WI38 (cell line): ENCODE measurements at regions not wholly inside any gene's neighbourhood (a gene's known extent, or its start where the extent isn't known, plus 50 kb on each side); places are given as distances from the start of the nearest gene placed in this dataset.

Source experiments
- H3K4me3 ChIP-seq: 2 replicates; pipeline ENCODE4 v1.5.1; 2011; ENCODE audit warnings: low read depth, mild to moderate bottlenecking, control low read depth, low read length
- CTCF ChIP-seq: IDR thresholded peaks from 2 replicates; pipeline ENCODE4 v1.5.1; 2012; ENCODE audit warnings: low read depth, mild to moderate bottlenecking, control low read depth, low read length

GRCh38 chr6:40799296-40800140 is 212.4 kb upstream of the LRFN2 start:
- H3K4me3 ChIP-seq: no peak overlapping the region
- no peak for TF ChIP-seq CTCF

- TF ChIP-seq CTCF: no peak
- H3K4me3 ChIP-seq: no peak overlapping the region
Measured at GRCh38 chr6:40798069-40798770, 211.1 kb upstream of the LRFN2 start.

GRCh38 chr6:40796260-40797221 is 209.4 kb upstream of the LRFN2 start:
- H3K4me3 ChIP-seq: no peak overlapping the region
- no peak for TF ChIP-seq CTCF

- no peak overlapping the region for H3K4me3 ChIP-seq
- no peak for TF ChIP-seq CTCF
Measured at GRCh38 chr6:40794586-40794985, 207.4 kb upstream of the LRFN2 start.

GRCh38 chr6:40792183-40792582 is 205.0 kb upstream of the LRFN2 start:
- no peak for TF ChIP-seq CTCF

GRCh38 chr6:40791004-40791403 is 203.8 kb upstream of the LRFN2 start:
- TF ChIP-seq CTCF: no peak
- H3K4me3 ChIP-seq: no peak overlapping the region

More at GRCh38 chr6:40792183-40792582, 205.0 kb upstream of the LRFN2 start:
- H3K4me3 ChIP-seq: no peak overlapping the region
